Endothelial cell of umbilical vein (primary cell): ENCODE measurements at regions not wholly inside any gene's neighbourhood (a gene's known extent, or its start where the extent isn't known, plus 50 kb on each side); places are given as distances from the start of the nearest gene placed in this dataset.

Experiments used
- BruUV-seq: library from RNA; stranded (reverse); fragments of 400-500 nt; replicated peaks from 2 replicates; lab custom pipeline; 2021; lab: Mats Ljungman, UMichigan
- CTCF ChIA-PET: fragments of 300-600, 350-600 bp; sonication (Branson Sonifier 250); formaldehyde crosslinking; loops from one replicate; lab custom pipeline; 2021; ENCODE audit warnings: antibody characterized with exemption, inconsistent platforms; lab: Charles Lee
- POLR2A ChIA-PET: fragments of 300-600, 350-600 bp; sonication (Branson Sonifier 250); formaldehyde crosslinking; loops from one replicate; lab custom pipeline; 2021; ENCODE audit warnings: antibody characterized with exemption, inconsistent platforms; lab: Charles Lee
- DNase-seq: peaks from one replicate; pipeline ENCODE4 v3.0.0-alpha.2; 2011; ENCODE audit warnings: low read depth, low spot score
- FAIRE-seq: peaks from 2 replicates; lab custom pipeline; 2011; peaks lifted over from hg19 to GRCh38; lab: Jason Lieb, UNC
- H2AFZ ChIP-seq: 2 replicates; pipeline ENCODE4 v1.6.0; 2012; ENCODE audit warnings: low read depth, low read length, control low read depth, inconsistent platforms
- H3K27ac ChIP-seq: 2 replicates; pipeline ENCODE4 v1.5.1; 2011; ENCODE audit warnings: low read depth, mild to moderate bottlenecking, control low read depth, low read length, moderate library complexity; ENCODE audit not compliant: insufficient read depth
- H3K27me3 ChIP-seq, 2 experiments: 2 replicates each; pipeline versions ENCODE4 v1.6.0 to v1.6.1; 2011; ENCODE audit warnings: low read length in 2 of 2, mixed read lengths in 1 of 2; ENCODE audit not compliant: control insufficient read depth in 2 of 2, insufficient read depth in 2 of 2
- H3K36me3 ChIP-seq, 2 experiments: 2 replicates in 1 of 2; 3 replicates in 1 of 2; pipeline ENCODE4 v1.5.1; 2011; ENCODE audit warnings: low read length in 2 of 2, mild to moderate bottlenecking in 1 of 2, moderate library complexity in 1 of 2; ENCODE audit not compliant: control insufficient read depth in 2 of 2, insufficient read depth in 2 of 2; ENCODE audit errors: extremely low read depth in 1 of 2
- H3K4me1 ChIP-seq: 3 replicates; pipeline ENCODE4 v1.5.1; 2011; ENCODE audit warnings: mild to moderate bottlenecking, low read length; ENCODE audit not compliant: control insufficient read depth, insufficient read depth; ENCODE audit errors: extremely low read depth
- H3K4me2 ChIP-seq: 2 replicates; pipeline ENCODE4 v1.6.1; 2011; ENCODE audit warnings: low read length, control low read depth, mixed read lengths; ENCODE audit not compliant: insufficient read depth
- H3K4me3 ChIP-seq, 3 experiments: fragments of 200-600 bp in 1 of 3; sonication (generic), shearing (Covaris generic) in 1 of 3; replicated peaks in 1 of 3; 2 replicates each; pipeline ENCODE4 v1.5.1; 2011 to 2016; ENCODE audit warnings: control low read depth in 3 of 3, low read length in 3 of 3, mild to moderate bottlenecking in 2 of 3, inconsistent platforms in 1 of 3, low read depth in 1 of 3, moderate library complexity in 1 of 3; ENCODE audit not compliant: insufficient read depth in 1 of 3
- H3K79me2 ChIP-seq: 2 replicates; pipeline ENCODE4 v1.6.0; 2012; ENCODE audit warnings: low read length, inconsistent platforms; ENCODE audit not compliant: control insufficient read depth, insufficient read depth
- H3K9ac ChIP-seq: replicated peaks from 2 replicates; pipeline ENCODE3; 2011; ENCODE audit warnings: low read length, control low read depth; ENCODE audit not compliant: insufficient read depth; ENCODE audit errors: extremely low read depth
- H3K9me1 ChIP-seq: replicated peaks from 3 replicates; pipeline ENCODE4 v1.6.0; 2011; ENCODE audit warnings: mild to moderate bottlenecking, low read length; ENCODE audit not compliant: control insufficient read depth, insufficient read depth; ENCODE audit errors: extremely low read depth
- H3K9me3 ChIP-seq: replicated peaks from 2 replicates; pipeline ENCODE4 v1.5.1; 2012; ENCODE audit warnings: low read length, inconsistent platforms; ENCODE audit not compliant: control insufficient read depth, insufficient read depth
- H4K20me1 ChIP-seq: replicated peaks from 2 replicates; pipeline ENCODE3; 2011; ENCODE audit warnings: mild to moderate bottlenecking, low read length; ENCODE audit not compliant: control insufficient read depth, insufficient read depth; ENCODE audit errors: extremely low read depth
- CTCF ChIP-seq, 2 donors: IDR thresholded peaks; 1 replicate in 1 of 2; 2 replicates in 1 of 2; pipeline ENCODE4 v1.5.1; 2011; ENCODE audit warnings: low read length in 2 of 2, mild to moderate bottlenecking in 2 of 2, moderate library complexity in 2 of 2, control low read depth in 1 of 2, inconsistent platforms in 1 of 2, low read depth in 1 of 2; ENCODE audit not compliant: insufficient read depth in 1 of 2; ENCODE audit errors: extremely low read depth in 1 of 2
- FOS ChIP-seq: IDR thresholded peaks from 2 replicates; pipeline ENCODE4 v1.6.1; 2011; ENCODE audit warnings: mild to moderate bottlenecking, low read length, moderate library complexity, borderline replicate concordance; ENCODE audit not compliant: insufficient read depth
- MAX ChIP-seq: IDR thresholded peaks from 2 replicates; pipeline ENCODE4 v1.6.1; 2011; ENCODE audit not compliant: insufficient read depth, insufficient read length
- MYC ChIP-seq: IDR thresholded peaks from one replicate; pipeline ENCODE4 v1.6.1; 2011; ENCODE audit warnings: mild to moderate bottlenecking, low read depth, low read length
- POLR2A ChIP-seq: IDR thresholded peaks from 2 replicates; pipeline ENCODE4 v1.6.1; 2012; ENCODE audit warnings: low read depth, mild to moderate bottlenecking, control low read depth, low read length
- POLR2AphosphoS5 ChIP-seq: IDR thresholded peaks from 2 replicates; pipeline ENCODE4 v1.6.1; 2012; ENCODE audit warnings: low read depth, mild to moderate bottlenecking, control low read depth, low read length, moderate library complexity; ENCODE audit not compliant: insufficient read depth
- dilution Hi-C: fragments of 300-500 bp; cut with MboI; formaldehyde crosslinking; loops from one replicate; pipeline ENCODE4 v1.15.0; 2019; ENCODE audit warnings: low sequenced_read_pairs; ENCODE audit not compliant: extremely low pct_ligation_motif_present
- intact Hi-C: fragments of 100-400 bp; cut with micrococcal nuclease; formaldehyde crosslinking; loops from one replicate; pipeline ENCODE4 v1.10.0; 2022

- FAIRE-seq (no peak), DNase-seq (no peak)
- Histone ChIP-seq H4K20me1 (no peaks in the 10 kb centered on the region), H3K36me3 (no peaks in the 10 kb centered on the region), H3K27me3 (peaks cover 0 to 1% of the 10 kb centered on the region in 2 experiments), H3K27ac (no peak overlapping the region), H3K4me2 (no peak overlapping the region), H3K79me2 (no peaks in the 10 kb centered on the region), H3K9me3 (no peaks in the 10 kb centered on the region), H3K4me3 (no peak overlapping the region), H3K9ac (no peak overlapping the region), H3K4me1 (no peaks in the 10 kb centered on the region), H3K9me1 (no peaks in the 10 kb centered on the region), H2AFZ (no peak overlapping the region)
- TF ChIP-seq MYC = no peak
- no peak for TF ChIP-seq CTCF (IDR thresholded peaks at IDR 0.05; ENCODE audit: extremely low read depth in 1 of 2, insufficient read depth in 1 of 2, low read depth in 1 of 2, low read length in 2 of 2)
- TF ChIP-seq MAX = no peak
- TF ChIP-seq FOS = no peak
- ChIA-PET CTCF (no interaction called here), POLR2A (no interaction called here)
- BruUV-seq = no TSS peak
- intact Hi-C loops = no loop called here
- dilution Hi-C loops = no loop called here
Observed at GRCh38 chr13:37216331-37216730, 110.9 kb upstream of the CSNK1A1L start.

GRCh38 chr13:37212826-37213225, 107.4 kb upstream of the CSNK1A1L start:
- CTCF ChIA-PET = no interaction called here
- Histone ChIP-seq H3K9ac (no peak overlapping the region), H3K36me3 (no peaks in the 10 kb centered on the region), H3K27ac (no peak overlapping the region), H3K27me3 (peaks cover 0 to 5% of the 10 kb centered on the region in 2 experiments), H2AFZ (no peak overlapping the region), H3K4me2 (no peak overlapping the region), H4K20me1 (no peaks in the 10 kb centered on the region), H3K9me1 (no peaks in the 10 kb centered on the region), H3K4me1 (peaks cover 3% of the 10 kb centered on the region), H3K9me3 (no peaks in the 10 kb centered on the region), H3K4me3 (no peak overlapping the region), H3K79me2 (no peaks in the 10 kb centered on the region)
- no TSS peak for BruUV-seq
- dilution Hi-C loops = no loop called here
- POLR2A ChIA-PET = no interaction called here
- DNase-seq (no peak), FAIRE-seq (no peak)
- intact Hi-C loops = no loop called here
- TF ChIP-seq MAX (no peak), POLR2A (no peak), FOS (no peak), POLR2AphosphoS5 (no peak), CTCF (IDR thresholded peaks at IDR 0.05; ENCODE audit: extremely low read depth in 1 of 2, insufficient read depth in 1 of 2, low read depth in 1 of 2, low read length in 2 of 2) (no peak)
